ENCODE measurements at regions not wholly inside any gene's neighbourhood (a gene's known extent, or its start where the extent isn't known, plus 50 kb on each side); places are given as distances from the start of the nearest gene placed in this dataset.

GRCh38 chr3:178152988-178153387 is 383.2 kb upstream of the KCNMB2 start:
- no peak for DNase-seq (ENCODE audit: low spot score)

GRCh38 chr3:178155521-178155920 is 380.7 kb upstream of the KCNMB2 start:
- DNase-seq (ENCODE audit: low spot score), result no peak

GRCh38 chr3:178156301-178156700 is 379.9 kb upstream of the KCNMB2 start:
- DNase-seq (ENCODE audit: low spot score), result no peak

- peak; percentile 33 for DNase-seq (ENCODE audit: low spot score)
Observed at GRCh38 chr3:178159691-178160220, 376.5 kb upstream of the KCNMB2 start.

GRCh38 chr3:178169421-178169820 is 366.8 kb upstream of the KCNMB2 start:
- no peak for DNase-seq (ENCODE audit: low spot score)

GRCh38 chr3:178170698-178171535 is 365.3 kb upstream of the KCNMB2 start:
- DNase-seq (ENCODE audit: low spot score), result no peak

GRCh38 chr3:178172121-178172520 is 364.1 kb upstream of the KCNMB2 start:
- no peak for DNase-seq (ENCODE audit: low spot score)

GRCh38 chr3:178174201-178174915 is 361.9 kb upstream of the KCNMB2 start:
- DNase-seq (ENCODE audit: low spot score), result no peak

- DNase-seq (ENCODE audit: low spot score), result no peak
Observed at GRCh38 chr3:178181088-178181487, 355.1 kb upstream of the KCNMB2 start.

GRCh38 chr3:178181784-178182183 is 354.5 kb upstream of the KCNMB2 start:
- DNase-seq (ENCODE audit: low spot score), result no peak

GRCh38 chr3:178182337-178182779 is 353.9 kb upstream of the KCNMB2 start:
- no peak for DNase-seq (ENCODE audit: low spot score)

GRCh38 chr3:178184833-178185232 is 351.4 kb upstream of the KCNMB2 start:
- no peak for DNase-seq (ENCODE audit: low spot score)

- DNase-seq (ENCODE audit: low spot score), result no peak
Observed at GRCh38 chr3:178186666-178187065, 349.6 kb upstream of the KCNMB2 start.

- peak; percentile 15 for DNase-seq (ENCODE audit: low spot score)
Observed at GRCh38 chr3:178189854-178190253, 346.4 kb upstream of the KCNMB2 start.

- no peak for DNase-seq (ENCODE audit: low spot score)
Observed at GRCh38 chr3:178193846-178194245, 342.4 kb upstream of the KCNMB2 start.

- no peak for DNase-seq (ENCODE audit: low spot score)
Observed at GRCh38 chr3:178194539-178194938, 341.7 kb upstream of the KCNMB2 start.

GRCh38 chr3:178195824-178196223 is 340.4 kb upstream of the KCNMB2 start:
- no peak for DNase-seq (ENCODE audit: low spot score)

GRCh38 chr3:178198329-178198728 is 337.9 kb upstream of the KCNMB2 start:
- DNase-seq (ENCODE audit: low spot score), result no peak

GRCh38 chr3:178200316-178200715 is 335.9 kb upstream of the KCNMB2 start:
- no peak for DNase-seq (ENCODE audit: low spot score)

GRCh38 chr3:178201714-178202113 is 334.5 kb upstream of the KCNMB2 start:
- no peak for DNase-seq (ENCODE audit: low spot score)

- DNase-seq (ENCODE audit: low spot score), result no peak
Observed at GRCh38 chr3:178202194-178202593, 334.0 kb upstream of the KCNMB2 start.

GRCh38 chr3:178203165-178203564 is 333.1 kb upstream of the KCNMB2 start:
- no peak for DNase-seq (ENCODE audit: low spot score)

- no peak for DNase-seq (ENCODE audit: low spot score)
Observed at GRCh38 chr3:178203650-178204049, 332.6 kb upstream of the KCNMB2 start.

All from iPS-NIHi11 (cell line).